SK-N-MC (cell line): ENCODE measurements at regions not wholly inside any gene's neighbourhood (a gene's known extent, or its start where the extent isn't known, plus 50 kb on each side); places are given as distances from the start of the nearest gene placed in this dataset.

Experiments
- EZH2 ChIP-seq: fragments of 200-600 bp; sonication (generic); IDR thresholded peaks from one replicate; pipeline ENCODE4 v1.6.1; 2017; ENCODE audit warnings: antibody characterized with exemption
- FOXP2 ChIP-seq: optimal IDR thresholded peaks from 2 replicates; pipeline ENCODE3; 2011; ENCODE audit warnings: mild to moderate bottlenecking, moderate library complexity; ENCODE audit not compliant: insufficient read depth; ENCODE audit errors: extremely low read length, control extremely low read depth
- POLR2AphosphoS5 ChIP-seq: IDR thresholded peaks from 2 replicates; pipeline ENCODE4 v1.6.1; 2012; ENCODE audit warnings: mild to moderate bottlenecking, low read depth, low read length, borderline replicate concordance

- TF ChIP-seq EZH2 (no peak), POLR2AphosphoS5 (no peak), FOXP2 (no peak)
Observed at GRCh38 chr4:101647710-101648034, 142.9 kb upstream of the BANK1 start.
